ENCODE measurements at regions not wholly inside any gene's neighbourhood (a gene's known extent, or its start where the extent isn't known, plus 50 kb on each side); places are given as distances from the start of the nearest gene placed in this dataset.

- DNase-seq (no peak), ATAC-seq (no peak)
- Histone ChIP-seq H3K27ac (no peak overlapping the region), H3K4me1 (no peaks in the 10 kb centered on the region), H3K36me3 (no peaks in the 10 kb centered on the region), H3K9me3 (no peaks in the 10 kb centered on the region), H3K27me3 (no peaks in the 10 kb centered on the region), H3K4me3 (no peak overlapping the region)
- no peak for TF ChIP-seq CTCF (IDR thresholded peaks at IDR 0.05 in 4 of 5, conservative IDR thresholded peaks at IDR 0.05 in 1 of 5)
- in situ Hi-C loops (cut with MboI; ENCODE audit: low sequenced_read_pairs in 4 of 4) (no loop called here), intact Hi-C loops (cut with DNase I; ENCODE audit: low total_unique reads) (no loop called here)
Observed at GRCh38 chr4:137309424-137309823, 222.9 kb downstream of the PCDH18 start.

GRCh38 chr4:137307806-137308205, 224.5 kb downstream of the PCDH18 start:
- peak in 1 of 2 donors; percentile 15 for DNase-seq
- no peaks in the 10 kb centered on the region for H3K9me3 ChIP-seq
- H3K36me3 ChIP-seq: no peaks in the 10 kb centered on the region
- intact Hi-C loops (cut with DNase I; ENCODE audit: low total_unique reads) (no loop called here), in situ Hi-C loops (cut with MboI; ENCODE audit: low sequenced_read_pairs in 4 of 4) (no loop called here)
- no peaks in the 10 kb centered on the region for H3K4me1 ChIP-seq
- no peak overlapping the region for H3K4me3 ChIP-seq
- TF ChIP-seq POLR2A (IDR thresholded peaks at IDR 0.05): no peak
- no peak for TF ChIP-seq CTCF (IDR thresholded peaks at IDR 0.05 in 4 of 5, conservative IDR thresholded peaks at IDR 0.05 in 1 of 5)
- no peak for ATAC-seq
- no peak overlapping the region for H3K27ac ChIP-seq
- no peaks in the 10 kb centered on the region for H3K27me3 ChIP-seq

- no peak for ATAC-seq
- Histone ChIP-seq H3K36me3 (no peaks in the 10 kb centered on the region), H3K4me3 (no peak overlapping the region), H3K4me1 (no peaks in the 10 kb centered on the region), H3K9me3 (no peaks in the 10 kb centered on the region), H3K27ac (no peak overlapping the region), H3K27me3 (no peaks in the 10 kb centered on the region)
- in situ Hi-C loops (cut with MboI; ENCODE audit: low sequenced_read_pairs in 4 of 4): no loop called here
- no peak for DNase-seq
- TF ChIP-seq CTCF (IDR thresholded peaks at IDR 0.05 in 4 of 5, conservative IDR thresholded peaks at IDR 0.05 in 1 of 5): no peak
- no peak for TF ChIP-seq POLR2A (IDR thresholded peaks at IDR 0.05)
- intact Hi-C loops (cut with DNase I; ENCODE audit: low total_unique reads): no loop called here
Observed at GRCh38 chr4:137300776-137301175, 231.5 kb downstream of the PCDH18 start.

GRCh38 chr4:137299281-137299680, 233.0 kb downstream of the PCDH18 start:
- Histone ChIP-seq H3K27ac (no peak overlapping the region), H3K36me3 (no peaks in the 10 kb centered on the region), H3K27me3 (no peaks in the 10 kb centered on the region), H3K9me3 (no peaks in the 10 kb centered on the region), H3K4me3 (no peak overlapping the region), H3K4me1 (no peaks in the 10 kb centered on the region)
- ATAC-seq (no peak), DNase-seq (no peak)
- intact Hi-C loops (cut with DNase I; ENCODE audit: low total_unique reads) (no loop called here), in situ Hi-C loops (cut with MboI; ENCODE audit: low sequenced_read_pairs in 4 of 4) (no loop called here)
- TF ChIP-seq POLR2A (IDR thresholded peaks at IDR 0.05): no peak
- TF ChIP-seq CTCF (IDR thresholded peaks at IDR 0.05 in 4 of 5, conservative IDR thresholded peaks at IDR 0.05 in 1 of 5): no peak

GRCh38 chr4:137293281-137293680, 239.0 kb downstream of the PCDH18 start:
- no peaks in the 10 kb centered on the region for H3K9me3 ChIP-seq
- no peak for TF ChIP-seq CTCF (IDR thresholded peaks at IDR 0.05 in 4 of 5, conservative IDR thresholded peaks at IDR 0.05 in 1 of 5)
- no peak for TF ChIP-seq POLR2A (IDR thresholded peaks at IDR 0.05)
- no peaks in the 10 kb centered on the region for H3K27me3 ChIP-seq
- intact Hi-C loops (cut with DNase I; ENCODE audit: low total_unique reads): no loop called here
- in situ Hi-C loops (cut with MboI; ENCODE audit: low sequenced_read_pairs in 4 of 4): no loop called here
- H3K4me3 ChIP-seq: no peak overlapping the region
- no peaks in the 10 kb centered on the region for H3K36me3 ChIP-seq
- DNase-seq: no peak
- H3K4me1 ChIP-seq: no peaks in the 10 kb centered on the region
- no peak for ATAC-seq
- H3K27ac ChIP-seq: no peak overlapping the region
